NCI-H1436 (cell line): ENCODE measurements at regions not wholly inside any gene's neighbourhood (a gene's known extent, or its start where the extent isn't known, plus 50 kb on each side); places are given as distances from the start of the nearest gene placed in this dataset.

Source experiments
- DNase-seq: peaks from one replicate; lab custom pipeline; 2025; lab: John Stamatoyannopoulos, UW

- no peak for DNase-seq
These were observed 556.6 kb downstream of the CCER1 start for GRCh38 chr12:90398285-90398836.

GRCh38 chr12:90396556-90396955, 558.4 kb downstream of the CCER1 start:
- no peak for DNase-seq

DNA sequence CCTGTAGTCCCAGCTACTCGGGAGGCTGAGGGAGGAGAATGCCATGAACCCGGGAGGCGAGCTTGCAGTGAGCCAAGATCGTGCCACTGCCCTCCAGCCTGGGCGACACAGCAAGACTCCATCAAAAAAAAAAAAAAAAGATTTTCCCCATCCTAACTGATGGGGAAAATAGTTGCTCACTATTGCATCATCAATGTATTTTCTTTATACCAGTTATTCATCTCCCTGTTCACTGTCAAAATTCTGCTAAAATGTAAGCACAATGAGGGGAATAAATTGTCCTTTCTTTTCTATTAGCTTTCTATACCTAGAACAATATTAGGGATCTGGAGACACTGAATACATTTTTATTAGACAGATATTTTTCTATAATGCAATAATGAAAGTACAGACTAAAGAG, 561.3 kb downstream of the CCER1 start:
- no peak for DNase-seq

- DNase-seq, result no peak
These were observed 561.9 kb downstream of the CCER1 start for GRCh38 chr12:90393089-90393488.

DNA sequence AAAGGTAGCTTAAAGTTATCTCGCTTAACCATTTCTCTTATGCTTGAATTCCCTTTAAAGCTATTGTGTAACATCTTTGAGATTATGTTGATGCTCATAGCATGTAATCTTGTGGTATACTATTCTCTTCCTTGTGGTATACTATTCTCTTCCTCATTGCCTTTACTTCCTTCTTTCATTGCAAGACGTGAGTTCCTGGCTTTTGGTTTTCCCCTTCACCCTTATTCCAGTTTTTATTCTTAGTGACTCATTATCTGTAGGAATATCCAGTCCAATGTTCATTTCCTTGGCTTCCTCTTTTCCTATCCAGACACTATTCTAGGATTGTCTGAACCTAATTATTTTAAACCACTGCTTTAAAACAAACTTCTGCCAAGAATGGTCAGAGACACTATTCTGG, 564.0 kb downstream of the CCER1 start:
- no peak for DNase-seq

- no peak for DNase-seq
These were observed 586.9 kb downstream of the CCER1 start for GRCh38 chr12:90368081-90368480.

DNA sequence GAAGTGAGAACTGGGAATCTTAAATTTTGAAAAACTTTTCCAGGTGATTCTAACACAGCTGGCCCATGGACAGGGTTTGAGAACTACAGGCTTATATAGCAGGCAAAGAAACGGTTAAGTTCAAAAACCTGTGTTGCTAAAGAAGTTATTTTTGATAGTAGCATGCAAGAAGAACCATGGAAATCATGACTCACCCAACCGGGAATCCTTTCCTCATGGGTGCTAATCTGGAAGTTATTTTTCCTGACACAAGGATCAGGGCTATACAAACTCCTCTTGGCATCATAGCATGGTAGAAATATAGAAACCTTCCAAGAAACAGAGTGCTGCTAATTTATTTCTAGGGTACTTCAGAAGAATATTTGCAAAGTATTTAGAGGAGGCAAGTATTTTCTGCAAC, 588.7 kb downstream of the CCER1 start:
- DNase-seq, result no peak

- no peak for DNase-seq
These were observed 594.7 kb downstream of the CCER1 start for GRCh38 chr12:90360300-90360699.

DNA sequence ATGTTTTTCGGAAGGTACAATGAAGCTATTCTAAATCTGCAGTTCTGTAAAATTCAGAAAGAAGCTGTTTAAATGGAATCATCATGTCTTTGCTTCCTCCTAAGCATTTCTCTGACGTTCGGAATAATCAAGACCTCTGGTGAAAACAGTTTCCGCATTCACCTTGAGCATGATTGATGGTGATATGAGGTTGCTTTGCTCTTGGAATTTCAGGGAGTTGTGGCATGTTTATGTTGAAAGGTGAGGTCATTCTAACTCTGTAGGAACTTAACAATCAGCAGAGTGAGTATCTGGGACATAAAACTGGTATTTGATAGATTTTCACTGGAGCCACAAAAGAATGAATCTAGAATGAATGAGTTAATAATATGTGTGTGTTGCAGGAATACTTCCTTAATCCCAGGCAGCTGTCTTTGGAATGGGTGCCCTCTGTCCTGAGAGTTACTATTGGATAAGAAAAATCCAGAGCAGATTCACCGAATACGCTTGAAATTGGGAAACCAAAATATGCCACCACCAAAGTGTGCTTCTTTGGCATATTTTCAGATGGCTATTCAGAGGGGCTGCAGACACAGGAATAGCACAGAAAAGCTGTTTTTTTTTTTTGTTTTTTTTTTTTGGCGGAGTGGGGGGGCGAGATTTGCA, 599.1 kb downstream of the CCER1 start:
- DNase-seq, result no peak

DNA sequence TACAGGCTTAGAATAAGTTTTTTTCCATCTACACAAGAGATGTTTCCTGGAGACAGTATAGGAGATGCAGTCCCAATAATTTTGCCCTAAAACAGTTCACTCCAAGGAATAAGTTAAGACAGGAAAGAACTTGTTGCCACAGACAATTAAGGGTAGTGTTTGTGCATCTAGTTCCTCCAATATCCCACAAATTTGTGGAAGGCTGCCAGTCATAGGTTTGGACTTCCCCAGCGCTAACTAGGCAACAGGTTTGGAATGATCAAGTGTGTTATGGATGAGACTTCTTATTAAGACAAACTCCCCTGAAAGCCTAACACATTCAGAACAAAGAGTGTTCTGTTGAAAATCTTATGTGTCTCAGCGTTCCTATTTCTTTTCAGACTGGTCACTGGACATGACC, 611.0 kb downstream of the CCER1 start:
- no peak for DNase-seq

DNA sequence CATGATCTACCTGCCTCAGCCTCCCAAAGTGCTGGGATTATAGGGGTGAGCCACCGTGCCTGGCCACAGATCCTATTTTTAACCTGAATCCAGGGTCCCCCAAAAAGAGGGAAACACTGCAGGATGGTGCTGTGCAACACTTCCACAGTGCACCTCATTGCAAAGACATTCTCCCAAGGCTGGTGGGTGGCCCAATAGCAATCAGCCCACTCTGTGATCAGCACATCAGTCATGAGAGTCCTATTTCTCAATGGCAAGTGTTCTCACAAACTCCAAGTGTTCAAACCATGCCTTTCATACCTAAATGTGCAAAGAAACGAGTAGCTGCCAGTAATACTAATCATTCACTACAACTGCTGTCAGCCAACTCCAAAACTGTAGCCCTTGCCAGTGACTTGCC, 612.9 kb downstream of the CCER1 start:
- no peak for DNase-seq

- DNase-seq, result no peak
These were observed 615.1 kb downstream of the CCER1 start for GRCh38 chr12:90339837-90340236.

DNA sequence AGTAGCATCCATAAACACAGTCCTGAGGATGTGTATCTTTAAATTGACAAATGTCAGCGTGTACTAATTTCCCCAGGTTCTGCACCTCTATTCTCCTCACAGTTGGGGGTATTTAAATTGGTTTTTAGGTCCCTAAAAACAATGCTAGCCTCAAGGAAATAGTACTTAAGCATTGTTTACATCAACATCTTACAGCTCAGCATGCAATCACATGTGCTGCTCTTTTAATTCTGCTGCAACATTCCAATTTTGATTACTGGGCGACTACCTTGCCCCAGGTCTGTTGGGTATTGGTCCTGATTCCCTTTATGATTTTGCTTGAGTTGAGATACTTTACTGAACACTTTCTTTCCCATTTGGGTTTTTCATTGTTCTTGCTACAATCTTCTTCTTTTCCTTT, 616.6 kb downstream of the CCER1 start:
- no peak for DNase-seq

DNA sequence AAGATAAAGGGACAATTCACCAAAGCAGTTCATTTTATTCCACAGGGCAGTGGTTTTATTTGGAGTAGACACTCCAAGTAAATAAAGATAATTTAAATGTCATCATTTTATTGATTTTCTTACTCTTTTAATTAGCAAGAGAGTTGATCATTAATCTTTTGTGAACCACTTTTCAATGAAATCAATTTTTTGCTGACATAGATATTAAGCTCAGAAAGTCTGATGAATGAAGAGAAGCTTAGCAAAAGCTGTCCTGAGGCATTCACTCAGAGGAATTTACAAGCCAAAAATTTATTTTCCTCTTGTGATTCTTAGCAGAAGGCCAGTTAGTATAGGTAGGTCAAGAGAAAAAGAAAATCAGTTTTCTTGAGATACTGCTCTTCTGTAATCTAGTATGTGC, 618.0 kb downstream of the CCER1 start:
- DNase-seq, result no peak

DNA sequence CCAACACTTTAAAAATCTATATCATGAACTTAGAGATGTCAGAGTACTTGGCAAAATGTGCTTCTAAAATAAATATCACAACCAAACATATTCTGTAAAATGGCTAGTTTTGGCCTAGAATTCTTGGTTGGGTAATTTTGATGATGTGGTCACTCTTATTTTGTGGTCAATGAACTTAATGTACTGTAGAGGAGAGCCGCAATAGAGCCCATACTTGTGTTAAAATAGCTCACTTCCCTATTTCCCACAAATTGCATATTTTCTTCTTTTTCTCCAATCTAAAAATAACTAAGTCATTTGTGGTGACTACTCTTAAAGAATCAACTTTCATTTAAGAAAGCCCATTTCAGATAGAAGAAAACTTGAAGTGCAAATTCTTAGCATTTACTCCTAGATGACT, 619.4 kb downstream of the CCER1 start:
- DNase-seq, result no peak

GRCh38 chr12:90333939-90334338, 621.0 kb downstream of the CCER1 start:
- no peak for DNase-seq

DNA sequence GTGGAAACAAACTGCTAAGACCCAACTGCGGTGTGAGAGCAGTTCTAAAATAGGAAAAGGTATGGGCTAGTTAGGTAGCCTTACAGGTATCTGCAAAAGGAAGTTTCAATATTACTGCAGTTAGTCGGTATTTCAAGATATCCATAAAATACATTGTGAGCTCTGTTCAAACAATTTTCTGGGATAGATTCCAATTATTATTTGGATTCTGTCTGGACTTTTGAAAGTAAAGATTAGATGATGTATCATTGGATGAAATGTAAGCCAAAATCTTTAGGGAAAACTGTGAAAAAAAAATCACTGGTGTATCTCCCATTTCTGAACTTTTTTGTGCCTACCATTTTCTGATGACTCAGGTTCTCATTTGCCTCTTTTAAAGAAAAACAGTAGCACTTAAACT, 621.6 kb downstream of the CCER1 start:
- no peak for DNase-seq

GRCh38 chr12:90331821-90332220, 623.2 kb downstream of the CCER1 start:
- DNase-seq, result no peak

GRCh38 chr12:90331262-90331661, 622.6 kb upstream of the ATP2B1 start:
- no peak for DNase-seq

DNA sequence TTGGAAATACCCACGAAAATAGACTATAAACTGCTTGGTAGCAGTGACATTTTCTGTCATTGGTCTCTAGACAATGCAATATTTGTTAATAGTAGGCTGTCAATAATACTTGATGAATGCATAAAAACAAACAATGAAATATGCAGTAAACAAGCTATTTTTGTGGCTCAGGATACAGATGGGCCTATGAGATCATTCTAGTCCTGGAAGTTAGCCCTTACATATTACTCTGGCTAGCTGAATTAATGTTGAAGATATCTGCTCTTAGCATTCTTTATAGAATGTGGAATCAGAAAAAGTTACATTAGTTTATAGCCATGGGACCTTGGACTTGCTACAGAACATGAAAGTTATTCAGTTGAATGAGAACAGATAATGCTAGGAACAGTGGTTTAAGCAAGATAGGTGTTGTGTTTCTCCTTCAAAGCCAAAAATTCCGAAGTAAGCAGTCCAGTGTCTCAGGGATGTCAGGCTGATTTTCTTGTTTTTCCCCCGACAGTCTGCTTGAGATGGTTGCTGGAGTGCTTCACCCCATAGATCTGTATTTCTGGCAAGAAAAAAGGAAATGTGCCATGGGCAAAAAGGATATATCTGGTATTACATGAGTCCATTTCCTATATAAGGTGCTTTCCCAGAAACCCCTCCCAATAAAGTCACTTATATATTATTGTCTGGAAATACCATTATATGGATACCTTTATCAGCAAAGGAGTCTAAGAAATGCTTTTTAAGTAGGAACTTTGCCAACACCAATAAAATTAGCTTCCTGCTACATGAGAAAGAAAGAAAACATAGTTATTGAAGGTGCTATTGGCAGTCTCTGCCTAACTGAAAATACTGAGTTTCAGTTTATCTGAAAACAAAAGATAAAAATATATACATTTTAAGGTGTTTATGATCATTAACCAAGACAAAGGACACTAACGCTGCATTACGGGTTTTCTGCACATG, 619.4 kb upstream of the ATP2B1 start:
- DNase-seq, result no peak

DNA sequence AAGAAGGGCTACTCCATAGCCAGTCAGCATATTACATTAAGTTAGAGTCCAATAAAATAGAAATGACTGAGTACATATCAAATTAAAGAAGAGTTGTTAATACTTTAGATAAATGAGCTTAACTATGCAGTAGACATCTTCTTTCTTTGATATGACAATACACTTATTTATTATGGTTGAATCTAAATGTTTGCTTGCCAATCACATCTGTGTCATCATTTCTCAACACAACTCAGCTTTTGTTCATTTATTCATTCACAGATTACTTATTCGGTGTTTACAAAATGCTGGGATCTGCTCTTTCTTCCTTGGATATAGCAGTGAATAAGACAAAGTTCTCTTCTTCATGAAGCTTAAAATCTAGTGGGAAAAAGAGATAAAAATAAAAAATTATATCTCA, 614.6 kb upstream of the ATP2B1 start:
- no peak for DNase-seq

DNA sequence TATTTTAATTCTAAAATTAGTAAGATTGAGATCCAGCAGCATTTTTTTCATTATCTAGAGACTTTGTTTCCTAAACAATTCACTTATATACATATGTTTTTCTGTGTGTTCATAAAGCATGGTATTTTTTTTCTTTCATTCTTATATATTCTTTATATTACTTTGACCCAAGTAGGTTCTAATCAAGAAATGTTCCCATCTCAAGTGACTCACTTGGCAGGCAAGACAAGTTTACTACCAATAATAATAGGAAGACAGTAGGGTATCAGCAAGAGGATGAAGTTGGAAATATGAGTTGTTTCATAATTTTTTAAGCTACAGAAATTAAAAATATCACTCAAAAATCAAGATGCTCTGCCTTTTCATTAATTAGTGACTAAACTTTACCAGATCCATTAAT, 613.4 kb upstream of the ATP2B1 start:
- no peak for DNase-seq

DNA sequence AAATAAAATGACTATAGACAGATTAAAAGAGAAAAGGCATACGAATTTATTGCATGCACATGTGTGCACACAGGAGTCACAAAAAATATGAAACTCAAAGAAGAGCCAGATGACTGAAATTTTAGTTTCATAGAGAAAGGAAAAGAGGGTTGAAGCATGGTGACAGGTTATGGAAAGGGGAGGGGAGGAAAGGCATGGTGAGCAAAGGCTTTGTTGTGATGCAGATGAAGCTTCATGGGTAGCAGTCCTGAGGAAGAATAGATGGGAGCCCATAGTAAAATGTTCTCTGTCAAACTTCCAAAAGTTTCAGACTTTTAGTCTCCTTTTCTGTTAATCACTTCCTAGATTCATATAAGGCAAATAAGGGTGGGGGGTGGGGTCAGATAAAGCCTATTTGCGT, 612.7 kb upstream of the ATP2B1 start:
- DNase-seq, result no peak
